Adrenal gland (tissue), 5 donors: ENCODE measurements at regions not wholly inside any gene's neighbourhood (a gene's known extent, or its start where the extent isn't known, plus 50 kb on each side); places are given as distances from the start of the nearest gene placed in this dataset.

Source experiments
- POLR2A ChIP-seq, 2 donors: fragments of 450-650 bp; IDR thresholded peaks; one replicate each; pipeline ENCODE4 v1.6.1; 2017; ENCODE audit warnings: antibody characterized with exemption in 2 of 2, mild to moderate bottlenecking in 2 of 2, moderate library complexity in 1 of 2
- TF ChIP-seq, protein P1 (sequence below), 6 experiments: fragments of 450-650 bp in 4 of 6; fragments of 200-600 bp in 2 of 6; sonication (generic) in 1 of 6; IDR thresholded peaks; 1 replicate in 5 of 6; 2 replicates in 1 of 6; pipeline versions ENCODE4 v1.5.1 to v1.8.0; 2016 to 2021; ENCODE audit warnings: antibody characterized with exemption in 6 of 6, mild to moderate bottlenecking in 2 of 6, moderate library complexity in 1 of 6
- donor health status: DM: no; HTN: no; CAD: no.

DNA sequence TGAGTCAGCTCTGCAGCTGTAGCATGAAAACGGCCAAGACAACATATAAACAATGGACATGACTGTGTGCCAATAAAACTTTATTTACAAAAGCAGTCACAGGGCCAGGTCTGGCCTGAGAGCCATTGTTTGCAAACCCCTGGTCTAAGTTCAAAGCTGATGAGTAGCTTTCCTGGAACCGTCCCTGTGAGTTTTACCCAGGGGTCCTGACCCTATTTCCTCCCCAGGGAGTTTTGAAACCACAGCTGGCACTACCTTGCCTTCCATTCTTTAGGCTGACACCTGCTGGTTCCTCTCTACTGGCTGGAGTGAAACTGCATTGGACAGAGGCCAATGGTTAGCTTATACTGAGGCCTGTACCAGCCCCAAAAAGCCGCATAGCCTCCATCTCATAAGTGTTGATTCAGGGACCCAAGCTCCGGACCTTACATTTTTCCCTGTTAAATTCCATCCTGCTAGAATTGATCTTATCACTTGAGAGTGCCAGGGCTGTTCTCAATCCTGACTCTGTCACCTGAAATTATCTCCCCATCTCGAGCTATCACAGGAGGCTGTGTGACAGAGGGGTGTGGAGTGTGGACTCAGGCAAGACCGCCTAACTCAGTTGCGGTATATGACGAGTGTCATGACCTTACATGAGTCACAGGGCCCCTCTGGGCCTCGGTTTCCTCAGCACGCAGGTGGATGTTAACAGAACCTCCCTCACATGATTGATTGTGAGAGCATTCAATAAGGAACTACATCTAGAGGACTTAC lies 343.6 kb downstream of the NPHP4 start:
- TF ChIP-seq, protein P1, sequence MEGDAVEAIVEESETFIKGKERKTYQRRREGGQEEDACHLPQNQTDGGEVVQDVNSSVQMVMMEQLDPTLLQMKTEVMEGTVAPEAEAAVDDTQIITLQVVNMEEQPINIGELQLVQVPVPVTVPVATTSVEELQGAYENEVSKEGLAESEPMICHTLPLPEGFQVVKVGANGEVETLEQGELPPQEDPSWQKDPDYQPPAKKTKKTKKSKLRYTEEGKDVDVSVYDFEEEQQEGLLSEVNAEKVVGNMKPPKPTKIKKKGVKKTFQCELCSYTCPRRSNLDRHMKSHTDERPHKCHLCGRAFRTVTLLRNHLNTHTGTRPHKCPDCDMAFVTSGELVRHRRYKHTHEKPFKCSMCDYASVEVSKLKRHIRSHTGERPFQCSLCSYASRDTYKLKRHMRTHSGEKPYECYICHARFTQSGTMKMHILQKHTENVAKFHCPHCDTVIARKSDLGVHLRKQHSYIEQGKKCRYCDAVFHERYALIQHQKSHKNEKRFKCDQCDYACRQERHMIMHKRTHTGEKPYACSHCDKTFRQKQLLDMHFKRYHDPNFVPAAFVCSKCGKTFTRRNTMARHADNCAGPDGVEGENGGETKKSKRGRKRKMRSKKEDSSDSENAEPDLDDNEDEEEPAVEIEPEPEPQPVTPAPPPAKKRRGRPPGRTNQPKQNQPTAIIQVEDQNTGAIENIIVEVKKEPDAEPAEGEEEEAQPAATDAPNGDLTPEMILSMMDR (IDR thresholded peaks at IDR 0.05) = no peak
- no peak for TF ChIP-seq POLR2A (IDR thresholded peaks at IDR 0.05)
